ENCODE measurements at regions not wholly inside any gene's neighbourhood (a gene's known extent, or its start where the extent isn't known, plus 50 kb on each side); places are given as distances from the start of the nearest gene placed in this dataset.
"Not testable (repeated sequence)": the region's sequence is repeated elsewhere in the genome, so short reads cannot be mapped to it uniquely, and the experiment has no call there.

DNA sequence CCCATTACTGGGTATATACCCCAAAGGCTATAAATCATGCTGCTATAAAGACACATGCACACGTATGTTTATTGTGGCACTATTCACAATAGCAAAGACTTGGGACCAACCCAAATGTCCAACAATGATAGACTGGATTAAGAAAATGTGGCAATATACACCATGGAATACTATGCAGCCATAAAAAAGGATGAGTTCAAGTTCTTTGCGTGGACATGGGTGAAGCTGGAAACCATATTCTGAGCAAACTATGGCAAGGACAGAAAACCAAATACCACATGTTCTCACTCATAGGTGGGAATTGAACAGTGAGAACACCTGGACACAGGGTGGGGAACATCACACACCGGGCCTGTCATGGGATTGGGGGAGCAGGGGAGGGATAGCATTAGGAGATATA lies 54.4 kb upstream of the MUCL1 start:
- not testable (repeated sequence) for DNase-seq

- no peak for DNase-seq
Measured at GRCh38 chr12:54798651-54799050, 55.7 kb upstream of the MUCL1 start.

DNA sequence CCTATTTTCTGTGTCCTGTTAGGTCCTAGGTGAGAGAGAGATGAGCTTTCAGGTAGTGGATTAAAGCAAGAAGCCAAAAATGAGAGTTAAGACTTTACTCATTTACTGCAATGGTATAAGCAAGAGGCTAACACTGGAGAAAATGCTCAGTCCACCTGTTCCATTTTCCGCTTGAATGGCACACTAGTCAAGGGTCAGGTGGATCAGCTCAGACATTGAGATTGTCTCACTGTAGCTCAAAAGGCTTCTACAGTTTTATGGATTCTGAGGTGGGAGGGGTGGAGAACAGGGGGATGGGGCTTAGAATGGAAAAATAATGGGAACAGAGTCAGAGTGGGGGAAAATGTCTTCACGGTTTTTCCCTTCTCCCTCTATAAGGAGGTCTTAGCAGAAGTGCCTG lies 57.3 kb upstream of the MUCL1 start:
- DNase-seq: no peak

GRCh38 chr12:54795644-54796043 lies 58.7 kb upstream of the MUCL1 start:
- no peak for DNase-seq

DNA sequence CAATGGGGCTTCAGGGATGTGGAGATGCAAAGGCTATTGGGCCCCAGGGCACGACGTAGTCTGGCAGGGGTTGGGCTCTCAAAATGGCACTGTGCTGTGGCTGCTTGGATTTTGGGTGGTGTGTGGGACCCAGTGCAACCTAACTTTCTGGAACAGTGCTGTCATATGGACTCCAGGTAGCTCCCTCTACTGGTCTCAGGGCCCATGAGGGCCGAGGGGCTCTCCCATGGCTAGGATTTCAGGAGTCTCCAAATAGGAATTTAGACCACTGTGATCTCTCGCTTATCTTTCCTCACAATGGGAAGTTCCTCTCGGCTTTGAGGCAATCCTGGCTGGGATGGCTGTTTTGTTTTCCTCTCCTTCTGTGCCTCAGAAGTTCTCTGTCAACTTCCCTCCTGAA lies 68.2 kb upstream of the MUCL1 start:
- DNase-seq: no peak

DNA sequence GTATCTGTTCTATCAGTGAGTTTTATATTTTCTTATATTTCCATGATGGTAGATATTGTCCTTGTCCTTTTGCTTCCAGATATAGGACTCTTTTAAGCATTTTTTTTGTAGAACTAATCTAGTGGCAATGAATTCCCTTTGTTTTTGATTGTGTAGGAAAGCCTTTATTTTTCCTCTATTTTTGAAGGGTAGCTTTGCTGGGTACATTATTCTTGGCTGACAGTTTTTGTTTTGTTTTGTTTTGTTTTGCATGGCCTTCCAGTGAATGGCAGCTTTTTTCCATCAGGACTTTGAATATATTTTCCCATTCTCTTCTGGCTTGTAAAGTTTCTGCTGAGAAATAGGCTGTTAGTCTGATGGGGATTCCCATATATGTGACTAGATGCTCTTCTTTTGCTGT lies 70.2 kb upstream of the MUCL1 start:
- no peak for DNase-seq

DNA sequence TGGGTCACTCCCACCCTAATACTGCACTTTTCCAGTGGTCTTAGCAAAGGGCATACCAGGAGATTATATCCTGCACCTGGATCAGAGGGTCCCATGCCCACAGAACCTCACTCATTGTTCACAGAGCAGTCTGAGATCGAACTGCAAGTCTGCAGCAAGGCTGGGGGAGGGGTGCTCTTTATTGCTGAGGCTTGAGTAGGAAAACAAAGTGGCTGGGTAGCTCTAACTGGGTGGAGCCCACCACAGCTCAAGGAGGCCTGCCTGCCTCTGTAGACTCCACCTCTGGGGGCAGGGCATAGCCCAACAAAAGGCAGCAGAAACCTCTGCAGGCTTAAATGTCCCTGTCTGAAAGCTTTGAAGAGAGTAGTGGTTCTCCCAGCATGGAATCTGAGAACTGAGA lies 77.3 kb upstream of the MUCL1 start:
- not testable (repeated sequence) for DNase-seq

DNA sequence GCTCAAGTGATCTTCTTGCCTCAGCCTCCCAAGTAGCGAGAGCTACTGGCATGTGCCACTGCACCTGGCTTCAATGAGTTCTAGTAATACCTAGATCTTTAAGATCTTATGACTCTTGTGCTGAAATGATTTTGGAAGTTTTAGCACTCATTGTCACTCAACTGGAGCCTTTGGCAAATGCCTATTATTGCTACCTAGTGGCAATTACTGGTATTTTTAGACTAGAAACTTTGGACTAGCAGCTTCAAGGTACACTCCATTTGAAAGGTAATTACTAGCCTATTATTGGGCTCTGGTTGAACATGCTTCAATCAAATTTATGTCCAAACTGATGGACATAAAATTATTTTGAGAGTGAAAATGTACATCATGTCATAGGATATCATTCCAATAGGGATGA lies 80.7 kb upstream of the MUCL1 start:
- DNase-seq: no peak

- DNase-seq: no peak
Measured at GRCh38 chr12:54765652-54766051, 88.7 kb upstream of the MUCL1 start.

GRCh38 chr12:54762390-54762789 lies 91.9 kb upstream of the MUCL1 start:
- no peak for DNase-seq

DNA sequence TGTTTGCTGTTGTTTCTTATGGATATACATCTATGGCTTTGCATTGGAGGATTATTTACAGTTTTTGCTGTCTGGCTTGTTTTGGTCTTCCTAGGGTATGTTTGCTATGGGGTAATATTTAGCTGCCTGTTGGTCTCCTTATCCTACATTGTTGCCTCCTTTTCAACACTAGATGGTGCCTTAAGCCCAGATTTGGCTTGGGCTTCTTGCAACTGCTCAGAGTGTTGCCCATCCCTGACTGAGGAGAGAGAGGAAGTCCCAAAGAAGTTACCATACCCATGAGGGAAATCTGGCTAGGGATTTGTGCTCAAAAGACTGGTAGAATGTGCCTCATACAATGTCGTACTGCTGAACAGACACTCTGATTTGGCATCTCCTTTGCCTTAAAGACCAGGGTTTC lies 94.6 kb upstream of the MUCL1 start:
- no peak for DNase-seq

GRCh38 chr12:54751493-54751892 lies 102.8 kb upstream of the MUCL1 start:
- DNase-seq: no peak

DNA sequence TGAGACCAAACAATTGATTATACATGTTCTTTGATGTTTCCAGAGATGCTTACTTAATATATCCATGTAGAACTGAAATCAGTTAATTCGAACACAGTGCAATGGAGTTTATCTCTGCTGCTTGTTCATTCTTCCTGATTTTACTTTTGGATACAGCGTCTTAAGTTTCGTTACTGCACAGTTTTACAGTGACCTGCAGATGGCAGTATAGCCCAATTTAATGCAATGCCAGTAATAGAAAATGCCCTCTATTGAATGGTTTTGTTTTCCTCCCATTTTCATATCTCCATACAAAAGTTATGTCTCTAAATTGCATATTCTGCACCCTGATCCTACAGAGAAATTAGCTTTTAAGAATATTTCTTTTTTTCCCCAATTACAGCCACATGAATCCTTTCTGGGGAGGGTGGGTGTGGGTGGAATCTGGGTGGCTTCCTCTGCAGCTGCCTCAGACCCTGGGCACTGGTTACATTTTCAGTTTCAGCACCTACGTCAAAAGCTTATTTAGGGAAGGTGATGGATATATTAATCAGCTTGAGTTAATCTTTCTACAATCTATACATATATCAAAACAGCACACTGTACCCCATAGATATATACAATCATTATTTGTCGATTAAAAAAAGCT lies 101.1 kb upstream of the DCD start:
- peak; percentile 52 for DNase-seq

DNA sequence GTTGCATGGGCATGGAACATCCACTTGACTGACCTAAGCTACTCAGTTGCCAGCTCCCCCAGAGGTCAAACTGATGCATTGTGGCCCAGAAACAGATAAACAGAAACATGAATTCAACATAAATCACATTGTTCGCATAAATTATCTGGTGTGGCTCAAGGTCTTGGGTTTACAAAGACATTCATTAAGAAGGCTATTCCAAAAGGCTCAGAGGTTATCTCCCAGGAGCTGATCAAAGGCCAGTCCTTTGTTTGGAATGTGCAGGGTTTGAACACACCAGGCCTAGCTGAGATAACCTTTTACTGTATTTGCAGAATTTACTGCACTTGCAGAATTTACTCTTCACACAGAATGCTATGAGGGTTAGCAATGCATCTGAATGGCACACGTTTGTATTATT lies 96.4 kb upstream of the DCD start:
- no peak for DNase-seq

GRCh38 chr12:54740882-54741281 lies 92.7 kb upstream of the DCD start:
- DNase-seq: no peak

GRCh38 chr12:54736549-54736948 lies 88.4 kb upstream of the DCD start:
- no peak for DNase-seq

GRCh38 chr12:54734196-54734950 lies 86.2 kb upstream of the DCD start:
- no peak for DNase-seq

GRCh38 chr12:54725233-54725843 lies 77.2 kb upstream of the DCD start:
- DNase-seq: peak; percentile 15

DNA sequence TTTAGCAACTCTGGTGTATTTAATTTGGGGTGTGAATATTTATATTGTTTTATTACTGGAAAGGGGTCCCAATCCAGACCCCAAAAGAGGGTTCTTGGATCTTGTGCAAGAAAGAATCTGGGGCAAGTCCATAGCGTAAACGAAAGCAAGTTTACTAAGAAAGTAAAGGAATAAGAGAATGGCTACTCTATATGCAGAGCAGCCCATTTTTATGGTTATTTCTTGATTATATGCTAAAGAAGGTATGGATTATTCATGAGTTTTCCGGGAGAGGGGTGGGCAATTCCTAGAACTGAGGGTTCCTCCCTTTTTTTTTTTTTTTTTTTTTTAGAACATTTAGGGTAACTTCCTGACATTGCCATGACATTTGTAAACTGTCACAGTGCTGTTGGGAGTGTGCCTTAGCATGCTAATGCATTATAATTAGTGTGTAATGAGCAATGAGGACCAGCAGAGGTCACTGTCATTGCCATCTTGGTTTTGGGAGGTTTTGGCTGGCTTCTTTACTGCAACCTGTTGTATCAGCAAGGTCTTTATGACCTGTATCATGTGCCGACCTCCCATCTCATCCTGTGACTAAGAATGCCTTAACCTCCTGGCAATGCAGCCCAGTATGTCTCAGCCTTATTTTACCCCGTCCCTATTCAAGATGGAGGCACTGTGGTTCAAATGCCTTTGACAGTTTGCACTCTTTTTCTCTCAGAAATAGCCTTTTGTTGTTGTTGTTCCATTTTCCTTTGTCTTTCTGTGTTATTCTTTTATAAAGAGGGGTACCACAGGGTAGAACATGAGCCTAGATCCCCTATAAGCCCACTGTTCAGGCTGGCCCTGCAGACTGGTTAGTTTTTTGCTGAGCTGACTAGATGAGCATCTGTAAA lies 75.5 kb upstream of the DCD start:
- DNase-seq: peak; percentile 4

GRCh38 chr12:54721312-54721711 lies 73.1 kb upstream of the DCD start:
- DNase-seq: no peak

- no peak for DNase-seq
Measured at GRCh38 chr12:54719691-54720090, 71.5 kb upstream of the DCD start.

DNA sequence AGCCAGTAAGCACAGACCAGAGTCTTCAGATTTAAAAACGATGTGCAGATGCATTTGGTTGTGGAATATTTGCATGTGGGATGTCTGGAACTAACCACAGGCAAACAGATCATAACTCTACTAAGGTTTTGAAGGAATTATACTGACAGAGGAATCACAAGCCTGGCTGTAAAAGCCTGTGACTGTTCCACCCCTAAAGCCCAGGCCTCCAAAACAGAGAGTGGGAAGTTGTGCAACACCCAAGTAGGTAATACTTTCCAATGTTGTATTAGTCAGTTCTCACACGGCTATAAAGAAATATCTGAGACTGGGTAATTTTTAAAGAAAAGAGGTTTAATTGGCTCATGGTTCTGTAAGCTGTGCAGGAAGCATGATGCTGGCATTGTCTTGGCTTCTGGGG lies 68.1 kb upstream of the DCD start:
- DNase-seq: no peak

- not testable (repeated sequence) for DNase-seq
Measured at GRCh38 chr12:54713876-54714275, 65.7 kb upstream of the DCD start.
